ENCODE measurements at regions not wholly inside any gene's neighbourhood (a gene's known extent, or its start where the extent isn't known, plus 50 kb on each side); places are given as distances from the start of the nearest gene placed in this dataset.
"Not testable (repeated sequence)": the region's sequence is repeated elsewhere in the genome, so short reads cannot be mapped to it uniquely, and the experiment has no call there.

GRCh38 chr11:49783841-49784240 is 168.3 kb upstream of the OR4C13 start:
- 68 to 80% (median 77%) methylated on average over 4 to 5 of the region's 6 CpGs for WGBS, 4 donors

GRCh38 chr11:49789787-49790186 is 162.4 kb upstream of the OR4C13 start:
- H3K9me3 ChIP-seq; H3K27ac ChIP-seq; H3K36me3 ChIP-seq; ATAC-seq; intact Hi-C loops (cut with DNase I); H3K4me1 ChIP-seq; DNase-seq; H3K4me3 ChIP-seq; H3K27me3 ChIP-seq: not testable (repeated sequence)
- 21 to 64% (median 53%) methylated on average over 2 of the region's 2 CpGs for WGBS, 4 donors

More at GRCh38 chr11:49783841-49784240, 168.3 kb upstream of the OR4C13 start:
- H3K4me1 ChIP-seq; H3K27me3 ChIP-seq; DNase-seq; intact Hi-C loops (cut with DNase I); ATAC-seq; H3K27ac ChIP-seq; H3K9me3 ChIP-seq; H3K4me3 ChIP-seq; H3K36me3 ChIP-seq: not testable (repeated sequence)

- H3K4me3 ChIP-seq; H3K4me1 ChIP-seq; H3K9me3 ChIP-seq; intact Hi-C loops (cut with DNase I); H3K36me3 ChIP-seq; H3K27me3 ChIP-seq; H3K27ac ChIP-seq; ATAC-seq; DNase-seq: not testable (repeated sequence)
- WGBS, 4 donors = 81 to 100% (median 89%) methylated on average over 4 to 36 of the region's 39 CpGs
These were observed 153.9 kb upstream of the OR4C13 start for GRCh38 chr11:49798206-49798837.

GRCh38 chr11:49817705-49818430 is 134.3 kb upstream of the OR4C13 start:
- H3K36me3 ChIP-seq; ATAC-seq; DNase-seq; H3K27ac ChIP-seq; H3K4me1 ChIP-seq; H3K9me3 ChIP-seq; H3K27me3 ChIP-seq; intact Hi-C loops (cut with DNase I); H3K4me3 ChIP-seq: not testable (repeated sequence)
- 87 to 92% (median 91%) methylated on average over 33 to 43 of the region's 43 CpGs for WGBS, 4 donors

GRCh38 chr11:49823188-49823587 is 129.0 kb upstream of the OR4C13 start:
- H3K27ac ChIP-seq; H3K4me3 ChIP-seq; H3K36me3 ChIP-seq; intact Hi-C loops (cut with DNase I); DNase-seq; H3K27me3 ChIP-seq; H3K9me3 ChIP-seq; H3K4me1 ChIP-seq; ATAC-seq: not testable (repeated sequence)
- WGBS, 4 donors = 62 to 83% (median 78%) methylated on average over 6 of the region's 6 CpGs

- H3K4me1 ChIP-seq; H3K9me3 ChIP-seq; H3K27ac ChIP-seq; H3K36me3 ChIP-seq; ATAC-seq; intact Hi-C loops (cut with DNase I); H3K27me3 ChIP-seq; H3K4me3 ChIP-seq; DNase-seq: not testable (repeated sequence)
- WGBS, 4 donors = 87 to 93% (median 90%) methylated on average over 29 of the region's 29 CpGs
These were observed 101.7 kb upstream of the OR4C13 start for GRCh38 chr11:49850541-49850940.

GRCh38 chr11:49851511-49851910 is 100.7 kb upstream of the OR4C13 start:
- WGBS, 4 donors = 64 to 72% (median 72%) methylated on average over 29 to 31 of the region's 31 CpGs
- intact Hi-C loops (cut with DNase I) = no loop called here
- TF ChIP-seq POLR2A (IDR thresholded peaks at IDR 0.05) (no peak), CTCF (IDR thresholded peaks at IDR 0.05) (no peak)

More at GRCh38 chr11:49851511-49851910, 100.7 kb upstream of the OR4C13 start:
- no peak overlapping the region for H3K4me3 ChIP-seq
- no peaks in the 10 kb centered on the region for H3K27me3 ChIP-seq
- H3K36me3 ChIP-seq = no peaks in the 10 kb centered on the region
- no peaks in the 10 kb centered on the region for H3K4me1 ChIP-seq
- H3K27ac ChIP-seq = no peak overlapping the region
- ATAC-seq = no peak
- no peak for DNase-seq
- peaks cover 0 to 3% (median 0%) of the 10 kb centered on the region in 12 donors for H3K9me3 ChIP-seq

Data from heart left ventricle (tissue), 16 donors.